Nephron (organoid): ENCODE measurements at regions not wholly inside any gene's neighbourhood (a gene's known extent, or its start where the extent isn't known, plus 50 kb on each side); places are given as distances from the start of the nearest gene placed in this dataset.

Experiments used
- H3K27ac Mint-ChIP-seq, 3 experiments: 2 replicates each; pipeline ENCODE4 v1.8.0; 2020; ENCODE audit warnings: mixed read lengths in 3 of 3, mild to moderate bottlenecking in 2 of 3, moderate library complexity in 1 of 3
- H3K27me3 Mint-ChIP-seq: 2 replicates; pipeline ENCODE4 v1.8.0; 2021; ENCODE audit warnings: low read depth, mild to moderate bottlenecking, moderate library complexity, mixed read lengths
- H3K36me3 Mint-ChIP-seq: 2 replicates; pipeline ENCODE4 v1.8.0; 2020; ENCODE audit warnings: low read depth, mixed read lengths
- H3K4me1 Mint-ChIP-seq: 2 replicates; pipeline ENCODE4 v1.8.0; 2020; ENCODE audit warnings: mixed read lengths
- H3K4me3 Mint-ChIP-seq, 3 experiments: 2 replicates each; pipeline ENCODE4 v1.8.0; 2020; ENCODE audit warnings: mild to moderate bottlenecking in 3 of 3, mixed read lengths in 3 of 3, moderate library complexity in 2 of 3
- H3K9me3 Mint-ChIP-seq: 2 replicates; pipeline ENCODE4 v1.8.0; 2020; ENCODE audit warnings: mixed read lengths
- CTCF ChIP-seq, 3 experiments: fragments of 200-600 bp; sonication (generic); IDR thresholded peaks; one replicate each; pipeline ENCODE4 v1.5.0; 2021; ENCODE audit warnings: antibody characterized with exemption in 3 of 3; ENCODE audit not compliant: unreplicated experiment in 3 of 3

- Mint-ChIP-seq H3K4me1 (no peaks in the 10 kb centered on the region), H3K27me3 (no peaks in the 10 kb centered on the region), H3K9me3 (peaks cover 10% of the 10 kb centered on the region), H3K4me3 (no peak overlapping the region), H3K27ac (no peak overlapping the region), H3K36me3 (no peaks in the 10 kb centered on the region)
- TF ChIP-seq CTCF (IDR thresholded peaks at IDR 0.05; ENCODE audit: unreplicated experiment in 3 of 3): no peak
These were observed 1216.1 kb upstream of the NCAM2 start for GRCh38 chr21:19781881-19782652.

- H3K9me3 Mint-ChIP-seq: peaks cover 6% of the 10 kb centered on the region
These were observed 1212.3 kb upstream of the NCAM2 start for GRCh38 chr21:19785941-19786340.

GRCh38 chr21:19792004-19792403, 1206.2 kb upstream of the NCAM2 start:
- H3K27me3 Mint-ChIP-seq: no peaks in the 10 kb centered on the region
- peaks cover 4% of the 10 kb centered on the region for H3K4me1 Mint-ChIP-seq
- H3K4me3 Mint-ChIP-seq: no peak overlapping the region
- TF ChIP-seq CTCF (IDR thresholded peaks at IDR 0.05; ENCODE audit: unreplicated experiment in 3 of 3): no peak
- no peaks in the 10 kb centered on the region for H3K9me3 Mint-ChIP-seq
- no peak overlapping the region for H3K27ac Mint-ChIP-seq
- no peaks in the 10 kb centered on the region for H3K36me3 Mint-ChIP-seq

More at GRCh38 chr21:19785941-19786340, 1212.3 kb upstream of the NCAM2 start:
- H3K27me3 Mint-ChIP-seq: no peaks in the 10 kb centered on the region
- TF ChIP-seq CTCF (IDR thresholded peaks at IDR 0.05; ENCODE audit: unreplicated experiment in 3 of 3): no peak
- no peak overlapping the region for H3K4me3 Mint-ChIP-seq
- no peaks in the 10 kb centered on the region for H3K36me3 Mint-ChIP-seq
- H3K4me1 Mint-ChIP-seq: peaks cover 4% of the 10 kb centered on the region
- no peak overlapping the region for H3K27ac Mint-ChIP-seq

- Mint-ChIP-seq H3K36me3 (no peaks in the 10 kb centered on the region), H3K27me3 (no peaks in the 10 kb centered on the region), H3K9me3 (no peaks in the 10 kb centered on the region), H3K4me1 (no peaks in the 10 kb centered on the region), H3K4me3 (no peak overlapping the region), H3K27ac (no peak overlapping the region)
- TF ChIP-seq CTCF (IDR thresholded peaks at IDR 0.05; ENCODE audit: unreplicated experiment in 3 of 3): no peak
These were observed 1191.0 kb upstream of the NCAM2 start for GRCh38 chr21:19807201-19807600.

GRCh38 chr21:19810779-19811178, 1187.4 kb upstream of the NCAM2 start:
- TF ChIP-seq CTCF (IDR thresholded peaks at IDR 0.05; ENCODE audit: unreplicated experiment in 3 of 3): no peak
- Mint-ChIP-seq H3K36me3 (no peaks in the 10 kb centered on the region), H3K9me3 (peaks cover 5% of the 10 kb centered on the region), H3K27ac (no peak overlapping the region), H3K4me3 (no peak overlapping the region), H3K4me1 (no peaks in the 10 kb centered on the region), H3K27me3 (no peaks in the 10 kb centered on the region)

GRCh38 chr21:19830446-19830845, 1167.8 kb upstream of the NCAM2 start:
- no peaks in the 10 kb centered on the region for H3K27me3 Mint-ChIP-seq
- no peak overlapping the region for H3K27ac Mint-ChIP-seq
- no peaks in the 10 kb centered on the region for H3K9me3 Mint-ChIP-seq
- H3K36me3 Mint-ChIP-seq: no peaks in the 10 kb centered on the region
- no peak for TF ChIP-seq CTCF (IDR thresholded peaks at IDR 0.05; ENCODE audit: unreplicated experiment in 3 of 3)
- H3K4me1 Mint-ChIP-seq: no peaks in the 10 kb centered on the region
- H3K4me3 Mint-ChIP-seq: no peak overlapping the region
